SKM-1 treated with dmso at 0.1 percent for 144 hours (cell line): ENCODE measurements at regions not wholly inside any gene's neighbourhood (a gene's known extent, or its start where the extent isn't known, plus 50 kb on each side); places are given as distances from the start of the nearest gene placed in this dataset.

Experiments used
- DNase-seq: peaks from one replicate; lab custom pipeline; 2025; ENCODE audit not compliant: unreplicated experiment; lab: John Stamatoyannopoulos, UW

DNA sequence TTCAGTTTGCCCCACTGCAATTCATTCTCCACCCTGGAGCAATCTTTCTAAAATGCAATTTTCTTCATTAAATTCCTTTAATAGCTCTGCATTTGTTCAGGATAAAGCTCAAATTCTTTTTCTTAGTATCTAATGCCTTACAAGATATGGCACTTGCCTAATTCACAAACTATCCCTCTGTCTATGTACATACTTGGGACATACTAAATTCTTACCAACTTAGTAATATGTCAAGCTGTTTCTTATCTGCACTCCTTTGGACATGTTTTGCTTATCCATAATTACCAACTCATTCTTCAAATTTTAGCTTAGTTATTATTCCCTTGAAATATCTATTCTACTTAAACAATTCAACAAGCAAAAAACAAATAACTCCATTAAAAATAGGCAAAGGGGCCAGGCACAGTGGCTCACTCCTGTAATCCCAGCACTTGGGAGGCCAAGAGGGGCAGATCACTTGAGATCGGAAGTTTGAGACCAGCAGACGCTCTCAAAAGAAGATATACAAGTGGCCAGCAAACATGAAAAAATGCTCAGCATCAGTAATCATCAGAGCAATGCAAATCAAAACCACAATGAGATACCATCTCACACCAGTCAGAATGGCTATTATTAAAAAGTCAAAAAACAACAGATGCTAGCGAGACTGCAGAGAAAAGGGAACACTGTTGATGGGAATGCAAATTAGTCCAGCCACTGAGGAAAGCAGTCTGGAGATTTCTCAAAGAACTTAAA is 96.9 kb downstream of the FAM76B start:
- no peak for DNase-seq

DNA sequence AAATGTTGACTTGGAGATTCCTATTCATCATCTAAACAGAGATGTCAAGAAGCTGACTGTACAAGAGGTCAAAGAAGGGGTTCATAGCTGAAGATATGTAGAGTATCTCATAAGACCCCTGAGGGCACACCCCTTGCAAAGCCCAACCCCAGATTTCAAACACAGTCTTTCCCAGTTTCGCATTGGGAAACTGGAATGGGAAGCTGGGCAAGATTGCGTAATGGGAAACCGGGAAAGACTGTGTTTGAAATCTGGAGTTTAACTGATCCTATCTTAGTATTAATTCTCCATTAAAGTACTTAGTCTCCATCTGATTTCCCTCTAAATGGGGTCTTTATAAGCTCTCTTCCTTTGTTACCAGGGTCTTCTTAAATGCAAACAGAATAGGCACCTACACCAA is 99.5 kb downstream of the FAM76B start:
- DNase-seq, result no peak

DNA sequence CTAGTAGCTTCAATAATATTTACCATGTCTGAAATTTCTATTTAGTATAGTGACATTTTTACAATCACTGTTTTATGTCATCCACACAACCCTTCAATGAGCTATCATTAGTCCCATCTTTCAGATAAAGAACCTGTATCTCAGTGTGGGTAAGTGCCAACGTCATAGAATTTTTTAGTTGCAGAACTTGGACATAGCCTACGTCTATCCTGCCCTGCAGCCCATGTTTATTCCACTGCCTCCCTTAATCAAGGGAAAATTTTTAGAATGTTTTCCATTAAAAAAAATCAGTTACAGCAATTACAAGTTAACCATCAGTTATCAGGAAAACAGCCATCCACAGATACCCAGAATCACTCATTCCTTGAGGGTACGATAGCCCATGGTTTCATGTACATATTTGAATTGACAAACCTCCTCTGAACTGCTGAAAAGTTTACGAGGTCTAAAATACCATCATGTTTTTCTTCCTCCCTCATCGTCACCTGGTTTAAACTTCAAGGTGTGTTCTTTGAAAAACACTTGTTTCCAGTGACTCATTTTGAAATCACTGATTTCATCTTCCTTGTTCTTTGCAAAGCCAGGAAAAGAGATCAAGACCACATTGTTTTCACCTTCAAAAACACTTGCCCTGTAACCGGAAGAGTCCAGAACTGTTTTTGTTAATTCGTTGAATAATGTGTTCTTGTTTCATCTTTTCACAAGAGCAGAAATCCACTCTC is 100.9 kb downstream of the FAM76B start:
- DNase-seq, result no peak

DNA sequence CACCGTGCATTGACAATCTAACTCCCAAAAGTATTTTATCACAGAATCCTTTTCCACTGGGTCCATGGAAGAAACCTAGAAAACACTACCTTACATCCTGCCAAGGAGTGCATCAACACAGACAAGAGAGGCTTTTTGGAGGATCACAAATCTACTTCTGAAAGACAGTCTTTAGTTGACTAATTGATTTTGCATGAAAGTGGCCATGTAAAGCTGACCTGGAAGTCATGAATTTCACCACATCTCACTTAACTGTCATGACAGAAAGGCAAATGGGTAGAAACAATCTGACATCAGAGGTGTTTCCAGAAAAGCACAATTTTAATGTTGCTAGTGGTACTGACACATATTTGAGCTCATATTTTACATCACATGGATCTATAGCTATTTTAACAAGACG is 101.6 kb downstream of the FAM76B start:
- DNase-seq, result no peak

DNA sequence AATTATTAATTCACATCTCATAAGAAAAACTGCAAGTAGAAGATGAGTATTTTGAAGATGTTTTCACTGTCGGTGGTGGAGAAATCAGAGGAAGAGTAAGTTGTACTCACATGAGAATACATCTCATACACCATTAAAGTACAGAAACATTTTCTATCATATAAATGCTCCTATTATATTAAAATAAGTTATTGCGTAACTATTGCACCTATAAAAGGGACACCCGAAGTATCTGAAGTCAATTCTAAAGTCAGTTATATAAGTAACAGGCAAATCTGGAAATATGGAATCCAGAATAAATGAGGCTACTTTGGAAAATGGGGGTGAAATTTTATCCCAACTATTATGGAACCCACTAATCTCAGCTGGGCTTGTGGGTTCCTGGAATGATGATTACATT is 103.3 kb downstream of the FAM76B start:
- no peak for DNase-seq

DNA sequence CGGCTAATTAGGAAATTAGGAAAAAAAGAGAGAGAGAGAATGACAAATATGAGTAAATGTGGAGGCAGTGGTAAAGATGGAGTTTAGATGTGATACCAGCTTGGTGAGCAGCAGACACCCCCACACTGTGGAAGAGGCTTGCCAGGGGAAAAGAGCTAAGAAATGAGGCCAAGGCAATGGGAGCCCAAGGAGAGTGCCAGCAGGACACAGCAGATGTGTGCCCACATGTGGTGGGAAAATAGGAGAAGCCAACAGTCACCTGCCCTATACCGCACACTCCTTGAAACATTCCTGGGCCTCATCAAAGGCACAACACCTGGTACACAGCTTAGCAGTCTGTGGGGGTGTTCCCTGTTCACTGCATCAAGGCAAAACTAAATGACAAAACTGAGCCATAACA is 104.9 kb downstream of the FAM76B start:
- no peak for DNase-seq

DNA sequence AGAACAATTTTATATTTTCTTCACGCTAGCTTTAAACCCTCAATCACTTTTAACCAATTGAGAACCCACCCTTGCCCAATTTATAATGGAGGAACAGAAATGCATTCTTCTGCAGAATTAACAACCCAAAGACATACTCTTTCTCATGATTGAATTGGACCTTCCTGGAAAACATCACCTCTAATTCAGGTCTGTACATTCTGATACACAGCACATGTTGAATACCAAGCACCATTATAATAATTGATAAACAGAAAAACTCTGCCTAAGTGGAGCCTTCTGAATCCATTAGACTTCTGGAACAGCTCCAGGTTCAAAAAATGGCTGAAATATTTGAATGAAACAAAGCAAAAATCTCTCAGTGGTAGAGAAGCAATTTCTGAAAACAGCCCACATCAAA is 105.4 kb downstream of the FAM76B start:
- no peak for DNase-seq

DNA sequence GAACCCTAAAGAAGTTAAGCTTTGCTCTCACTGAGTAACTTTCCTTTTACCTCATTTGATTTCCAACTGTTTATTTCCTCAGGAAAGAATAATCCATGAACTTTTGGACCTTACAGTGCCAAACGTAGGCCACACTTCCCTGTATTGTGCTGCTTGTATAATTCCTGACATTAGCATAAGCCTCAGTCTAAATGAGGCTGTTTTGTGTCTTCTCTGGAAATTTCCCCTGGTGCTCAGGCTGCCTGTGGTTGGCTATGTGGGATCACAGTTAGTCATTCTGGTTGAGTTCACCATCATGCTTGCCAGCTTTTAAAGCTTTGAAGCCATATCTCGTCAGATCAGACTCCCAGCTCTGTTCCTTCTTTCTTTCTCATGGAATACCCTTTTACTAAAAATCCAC is 107.0 kb downstream of the FAM76B start:
- no peak for DNase-seq

DNA sequence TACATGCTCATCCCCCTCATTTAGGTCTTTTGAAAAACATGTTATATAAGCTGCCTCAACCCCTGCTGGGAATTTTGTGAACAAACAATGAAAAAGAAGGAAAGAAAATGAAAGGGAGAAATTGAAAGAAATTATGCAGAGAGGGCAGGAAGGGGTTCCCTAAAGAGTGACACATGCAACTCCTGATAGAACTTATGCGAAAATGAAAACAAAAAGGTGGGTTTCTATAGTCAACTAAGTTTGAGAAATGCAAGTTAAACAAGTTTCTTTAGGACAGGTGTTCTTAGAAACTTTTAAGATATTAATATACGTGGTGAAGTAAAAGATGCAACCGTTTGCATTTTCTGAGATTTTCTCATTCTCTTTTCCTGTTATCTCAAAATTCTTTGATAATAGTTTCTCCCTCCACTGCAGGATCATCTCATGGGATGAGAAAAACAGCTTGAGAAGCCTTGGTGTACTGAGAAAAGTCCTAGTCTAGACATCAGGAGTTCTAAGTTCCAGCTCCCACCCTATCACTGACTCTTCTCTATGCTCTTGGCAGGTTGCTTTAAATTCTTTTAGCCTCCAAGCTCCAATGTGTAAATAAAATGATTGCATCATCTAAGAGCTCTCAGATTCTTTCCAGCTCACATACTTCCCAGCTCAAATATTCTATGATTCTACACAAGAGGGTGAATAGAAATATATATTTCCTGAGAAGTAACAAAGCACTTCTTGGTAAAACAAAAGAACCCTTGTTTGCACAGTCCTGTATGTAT is 109.2 kb downstream of the FAM76B start:
- no peak for DNase-seq

DNA sequence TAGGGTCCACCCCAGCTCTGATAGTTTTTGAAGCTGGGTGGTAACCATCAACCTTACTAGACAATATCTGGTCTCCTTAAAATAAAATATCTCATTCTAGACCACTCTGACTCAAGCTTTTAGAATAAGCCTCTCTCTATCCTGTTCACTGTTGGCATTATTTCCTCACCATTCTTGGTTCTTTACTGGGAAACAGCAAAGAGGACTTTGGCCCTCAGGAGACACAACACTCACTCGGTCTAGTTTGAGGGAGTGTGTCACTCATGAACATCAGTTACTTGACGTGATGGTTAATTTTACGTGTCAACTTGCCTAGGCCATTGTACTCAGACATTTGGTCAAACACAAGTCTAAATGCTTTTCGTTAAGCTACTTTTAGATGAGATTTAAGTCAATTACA is 110.6 kb downstream of the FAM76B start:
- DNase-seq, result no peak

DNA sequence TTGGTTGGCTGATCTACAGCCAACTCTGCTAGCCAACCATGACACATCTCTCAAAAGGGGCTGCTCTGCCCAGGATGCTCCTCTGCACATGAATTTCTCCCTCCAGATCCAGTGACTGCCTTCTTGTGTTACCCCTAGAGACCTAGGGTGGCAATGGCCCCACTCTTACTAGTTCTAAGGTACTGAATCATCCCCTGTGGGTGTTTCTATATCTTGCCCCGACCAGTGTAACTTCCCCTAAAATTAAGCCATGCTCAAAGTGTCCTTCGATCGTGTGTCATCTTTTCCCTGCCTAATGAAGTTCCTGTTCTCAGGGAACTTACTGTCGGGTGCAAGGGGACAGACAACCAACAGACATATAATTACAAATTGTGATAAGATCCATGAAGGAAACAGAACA is 113.3 kb downstream of the FAM76B start:
- no peak for DNase-seq

DNA sequence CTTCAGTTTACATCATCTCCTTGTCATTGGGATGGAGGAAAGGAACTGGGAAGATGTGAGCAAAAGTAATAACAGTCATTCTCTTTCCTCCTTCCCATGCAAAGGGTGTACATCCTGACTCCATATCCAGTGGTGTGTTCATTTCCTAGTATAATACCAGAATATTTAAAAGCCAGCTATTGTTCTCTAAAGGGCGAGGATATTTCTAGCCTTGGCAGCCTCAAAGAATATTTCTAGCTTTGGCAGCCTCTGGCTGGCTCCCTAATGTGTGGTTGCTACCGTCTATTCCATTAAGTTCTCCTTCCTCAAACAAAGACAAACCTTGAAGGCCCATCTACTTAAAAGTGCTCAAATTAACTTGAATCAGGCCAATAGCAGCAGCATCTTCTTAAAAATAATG is 114.0 kb downstream of the FAM76B start:
- DNase-seq, result no peak

DNA sequence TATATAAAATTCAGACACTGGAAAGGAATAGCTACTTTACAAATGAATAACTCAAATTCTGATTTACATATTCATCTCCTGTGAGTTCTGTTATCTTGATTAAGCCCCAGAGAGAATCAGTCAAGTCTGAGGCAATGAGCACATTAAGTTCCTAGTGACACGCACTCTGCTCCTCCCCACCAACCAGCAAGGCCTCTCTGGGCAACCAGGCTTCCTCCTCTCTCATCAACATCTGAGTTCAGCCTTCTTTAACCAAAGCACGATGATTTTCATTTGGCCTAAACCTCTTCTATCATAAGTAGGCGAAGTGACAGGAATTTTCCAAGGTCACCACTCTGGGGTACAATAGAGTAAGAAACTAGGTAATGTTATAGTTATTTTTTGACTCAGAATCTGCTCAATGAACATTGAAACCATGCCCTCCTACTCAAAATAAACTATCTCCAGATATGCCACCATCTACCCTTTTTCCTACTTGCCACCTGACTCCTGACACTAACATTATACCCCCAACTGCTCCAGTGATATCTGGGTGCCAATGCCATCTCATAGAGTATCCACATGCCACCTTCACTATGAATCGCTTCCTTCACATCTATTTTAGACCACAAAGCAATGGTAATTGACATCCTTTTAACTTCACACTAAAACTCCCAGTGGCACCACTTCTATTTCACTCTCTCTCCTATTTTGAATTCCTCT is 114.8 kb downstream of the FAM76B start:
- no peak for DNase-seq

DNA sequence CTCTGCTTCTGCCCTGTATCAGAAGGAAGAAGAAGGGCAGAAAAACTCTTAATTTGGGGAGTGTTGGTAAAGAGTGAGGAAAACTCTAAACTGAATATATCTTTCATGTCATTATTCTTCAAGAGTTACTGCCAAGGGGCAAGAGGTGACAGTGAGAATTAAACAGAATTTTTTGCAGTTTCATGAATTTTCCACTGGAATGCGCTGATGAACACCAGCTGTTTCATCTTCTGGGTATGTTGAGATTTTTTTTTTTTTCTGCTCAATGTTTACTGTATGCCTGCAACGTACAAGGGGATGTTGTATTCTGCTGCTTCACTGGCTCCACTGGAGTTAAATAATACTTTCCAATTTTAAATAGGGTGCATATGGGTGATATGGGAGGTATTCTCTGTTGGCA is 117.8 kb downstream of the FAM76B start:
- no peak for DNase-seq

DNA sequence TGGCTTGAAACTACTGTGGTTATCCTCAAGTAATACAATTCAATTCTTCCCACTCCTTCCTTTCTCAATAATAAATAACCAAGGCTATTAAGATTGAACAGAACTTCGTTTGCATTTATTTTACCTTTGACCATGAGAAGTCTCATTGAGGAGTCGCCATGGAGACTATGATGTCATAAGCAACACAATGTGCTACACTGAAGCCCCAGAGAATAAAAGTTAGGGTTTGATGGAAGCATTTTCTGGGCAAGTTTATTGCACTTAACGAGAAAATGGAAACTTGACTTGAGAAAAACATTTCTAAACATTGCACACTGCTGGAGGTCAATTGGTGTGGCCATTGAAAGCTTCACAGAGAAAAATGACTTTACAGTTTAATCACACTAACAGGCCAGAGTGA is 121.5 kb downstream of the FAM76B start:
- DNase-seq, result no peak

DNA sequence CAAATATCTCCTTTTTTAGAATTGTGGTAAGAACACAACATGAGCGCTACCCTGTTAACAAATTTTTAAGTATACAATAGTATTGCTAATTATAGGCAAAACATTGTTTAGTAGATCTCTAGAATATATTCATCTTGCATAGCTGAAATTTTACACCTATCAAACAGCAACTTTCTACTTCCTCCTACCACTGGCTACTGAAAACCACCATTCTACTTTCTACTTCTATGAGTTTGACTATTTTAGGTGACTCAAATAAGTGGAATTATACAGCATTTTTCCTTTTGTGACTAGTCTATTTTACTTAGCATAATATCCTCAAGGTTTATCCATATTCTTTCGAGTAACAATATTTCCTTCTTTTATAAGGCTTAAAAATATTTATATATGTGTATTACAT is 128.4 kb downstream of the FAM76B start:
- DNase-seq, result no peak

DNA sequence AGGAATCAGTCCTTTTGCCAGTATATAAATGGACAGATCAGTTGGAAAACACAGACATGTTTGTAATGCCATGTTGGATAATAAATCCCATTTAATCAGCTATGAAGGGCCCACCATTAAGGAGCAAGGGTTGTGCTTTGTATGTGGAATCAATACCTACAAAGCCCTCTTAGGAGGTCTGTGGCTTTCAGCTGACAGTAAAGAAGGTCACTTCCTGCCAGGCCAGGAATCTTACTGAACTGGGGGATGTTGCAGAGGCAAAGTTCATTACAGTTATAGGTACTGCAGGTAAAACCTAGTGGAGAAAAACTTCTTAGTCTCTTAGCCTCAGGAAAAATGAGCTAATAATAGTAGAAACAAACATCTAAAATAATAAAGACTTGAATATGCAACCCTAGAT is 129.5 kb downstream of the FAM76B start:
- DNase-seq, result no peak

DNA sequence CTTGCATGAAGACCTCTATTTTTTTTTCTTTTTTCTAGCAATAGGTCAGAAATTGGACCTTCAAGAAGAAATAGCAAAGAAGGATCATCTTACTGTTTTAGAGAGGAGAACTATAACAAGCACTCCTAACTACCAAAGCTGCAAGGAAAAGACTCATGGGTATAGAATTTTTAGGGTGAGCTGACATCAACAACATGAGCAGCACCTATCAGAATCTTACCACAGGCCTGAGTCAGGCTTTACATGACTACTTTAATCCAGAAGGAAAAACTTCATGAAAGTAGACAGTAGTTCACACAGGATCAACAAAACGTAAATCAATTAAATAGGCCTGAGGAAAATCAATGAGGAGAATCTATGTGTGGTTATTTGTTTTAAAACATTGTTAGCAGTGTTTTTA is 130.5 kb downstream of the FAM76B start:
- no peak for DNase-seq

DNA sequence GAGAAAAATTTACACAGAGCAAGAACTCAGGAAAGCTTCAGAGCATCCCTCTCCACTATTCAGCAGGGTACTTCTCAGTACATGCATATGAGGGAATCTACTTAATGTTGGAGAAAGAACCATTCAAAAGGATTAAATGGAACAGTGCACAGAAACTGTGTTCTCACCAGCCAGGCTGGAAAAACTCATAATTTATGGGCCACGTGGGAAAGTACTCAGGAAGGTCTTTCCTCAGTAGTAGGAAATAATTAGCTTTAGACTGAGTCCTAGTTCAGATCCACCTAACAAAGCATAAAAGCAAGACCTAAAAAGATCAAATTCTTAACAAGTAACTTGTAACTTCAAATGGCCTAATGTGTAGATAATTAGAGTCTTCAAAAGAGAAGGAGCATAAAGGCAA is 134.0 kb downstream of the FAM76B start:
- no peak for DNase-seq

DNA sequence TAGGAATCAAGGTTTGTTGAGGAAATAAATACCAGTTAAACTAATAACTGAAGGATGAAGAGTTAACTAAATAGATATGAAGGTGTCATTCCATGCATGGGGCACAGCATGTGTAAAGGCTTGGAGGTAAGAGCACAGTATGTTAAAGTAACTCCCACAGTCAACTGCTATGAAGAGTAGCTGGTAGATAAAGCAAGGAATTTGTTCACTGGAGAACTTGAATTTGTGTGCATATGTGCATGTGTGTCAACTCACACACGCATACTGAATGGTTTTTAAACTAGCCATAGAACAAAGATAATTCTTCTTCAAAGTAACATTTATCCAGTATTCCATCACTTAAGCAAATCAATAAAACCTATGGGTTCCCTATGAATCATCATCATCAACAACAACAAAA is 135.9 kb downstream of the FAM76B start:
- no peak for DNase-seq

DNA sequence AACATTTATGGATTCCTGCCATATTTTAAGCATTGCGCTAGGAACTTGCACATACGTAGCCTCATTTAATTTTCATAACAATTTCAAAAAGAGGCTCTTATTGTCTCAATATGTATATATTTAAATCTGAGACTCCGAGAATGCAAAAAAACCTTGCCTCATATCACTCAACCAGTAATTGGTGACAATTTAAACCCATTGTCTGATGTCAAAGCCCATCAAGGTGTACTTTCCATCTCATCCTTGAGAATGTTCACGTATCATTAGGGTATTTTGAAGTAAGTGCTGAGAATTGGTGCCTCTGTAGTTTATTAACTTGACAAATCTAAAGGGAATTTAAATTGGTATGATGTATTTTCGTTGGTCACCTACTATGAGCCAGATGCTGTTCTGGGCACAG is 136.5 kb downstream of the FAM76B start:
- no peak for DNase-seq
